Right cardiac atrium (tissue), 5 donors: ENCODE measurements at regions not wholly inside any gene's neighbourhood (a gene's known extent, or its start where the extent isn't known, plus 50 kb on each side); places are given as distances from the start of the nearest gene placed in this dataset.

Experiments used
- ATAC-seq, 2 donors: fragments of 200-7000 bp; cut with Tn5 transposase; one replicate each; pipeline versions ENCODE4 v1.8.0 to v1.9.1; 2020; ENCODE audit warnings: moderate library complexity in 2 of 2, mild to moderate bottlenecking in 1 of 2
- DNase-seq, 3 donors: peaks; one replicate each; pipeline ENCODE4 v3.0.0-alpha.2; 2020
- H3K27ac ChIP-seq: one replicate; pipeline ENCODE4 v1.5.1; 2013; ENCODE audit warnings: mild to moderate bottlenecking, low read length, control low read depth, moderate library complexity
- H3K27me3 ChIP-seq: one replicate; pipeline ENCODE4 v1.6.1; 2013; ENCODE audit not compliant: control insufficient read depth, insufficient read depth
- H3K4me1 ChIP-seq: one replicate; pipeline ENCODE4 v1.6.1; 2013; ENCODE audit warnings: low read length; ENCODE audit not compliant: control insufficient read depth, insufficient read depth
- H3K4me3 ChIP-seq: one replicate; pipeline ENCODE4 v1.5.1; 2013; ENCODE audit warnings: low read length, control low read depth
- H3K9me3 ChIP-seq: one replicate; pipeline ENCODE4 v1.6.1; 2013; ENCODE audit warnings: low read length; ENCODE audit not compliant: control insufficient read depth
- WGBS: extraction: QIAGEN DNeasy Blood & Tissue Kit; methylation state at CpG from one replicate; pipeline ENCODE4 v1.1.7; 2013; 5-methylcytosine and 5-hydroxymethylcytosine counted together
- intact Hi-C, 4 donors: fragments of 100-400 bp; cut with DNase I; formaldehyde crosslinking; loops; one replicate each; pipeline versions ENCODE4 v1.11.0 to v1.14.0; 2022 to 2023
- donor health status: healthy with polysubstance abuse.
- donor health status: DM: no; HTN: yes; CAD: no.
- donor health status: DM: no; HTN: no; CAD: no.
- donor health status: DM: no; HTN: yes; CAD: no; lungs with severe emphysema.
- donor health status: DM: yes; HTN: yes; CAD: no.

GRCh38 chr5:23367874-23368273 lies 139.5 kb upstream of the PRDM9 start:
- Histone ChIP-seq H3K4me3 (no peak overlapping the region), H3K4me1 (no peaks in the 10 kb centered on the region), H3K27ac (no peak overlapping the region), H3K9me3 (no peaks in the 10 kb centered on the region), H3K27me3 (no peaks in the 10 kb centered on the region)
- intact Hi-C loops, result no loop called here
- no peak for ATAC-seq
- no peak for DNase-seq
- 24% methylated on average over 1 of the region's 1 CpG for WGBS

GRCh38 chr5:23353286-23353685 lies 154.1 kb upstream of the PRDM9 start:
- 63% methylated on average over 3 of the region's 3 CpGs for WGBS
- Histone ChIP-seq H3K27ac (no peak overlapping the region), H3K4me1 (no peaks in the 10 kb centered on the region), H3K9me3 (no peaks in the 10 kb centered on the region), H3K27me3 (no peaks in the 10 kb centered on the region), H3K4me3 (no peak overlapping the region)
- ATAC-seq (no peak), DNase-seq (no peak)
- intact Hi-C loops, result loop anchor here in 1 of 4 donors (5.0 kb wide), 1 partner anchor 389 kb away; no protein-coding TSS in a partner anchor

- intact Hi-C loops, result loop anchor here in 1 of 4 donors (5.0 kb wide), 1 partner anchor 390 kb away; no protein-coding TSS in a partner anchor
- Histone ChIP-seq H3K27ac (no peak overlapping the region), H3K4me1 (no peaks in the 10 kb centered on the region), H3K27me3 (no peaks in the 10 kb centered on the region), H3K9me3 (no peaks in the 10 kb centered on the region), H3K4me3 (no peak overlapping the region)
- ATAC-seq, result no peak
- peak in 1 of 3 donors; percentile 34 for DNase-seq
- 49% methylated on average over 8 of the region's 8 CpGs for WGBS
These were observed 155.0 kb upstream of the PRDM9 start for GRCh38 chr5:23352446-23352845.

- WGBS, result 90% methylated on average over 2 of the region's 2 CpGs
- no peak for ATAC-seq
These were observed 164.3 kb upstream of the PRDM9 start for GRCh38 chr5:23343121-23343520.

GRCh38 chr5:23332650-23333251 lies 174.7 kb upstream of the PRDM9 start:
- H3K27ac ChIP-seq, result no peak overlapping the region
- H3K4me1 ChIP-seq, result no peaks in the 10 kb centered on the region
- no peaks in the 10 kb centered on the region for H3K27me3 ChIP-seq
- ATAC-seq (no peak), DNase-seq (no peak)
- H3K9me3 ChIP-seq, result peaks cover 2% of the 10 kb centered on the region
- no peak overlapping the region for H3K4me3 ChIP-seq
- 9% methylated on average over 1 of the region's 1 CpG for WGBS
- intact Hi-C loops, result no loop called here

More at GRCh38 chr5:23343121-23343520, 164.3 kb upstream of the PRDM9 start:
- DNase-seq, result no peak
- no peaks in the 10 kb centered on the region for H3K27me3 ChIP-seq
- H3K9me3 ChIP-seq, result no peaks in the 10 kb centered on the region
- H3K4me1 ChIP-seq, result no peaks in the 10 kb centered on the region
- no peak overlapping the region for H3K4me3 ChIP-seq
- intact Hi-C loops, result no loop called here
- no peak overlapping the region for H3K27ac ChIP-seq

- ATAC-seq (no peak), DNase-seq (no peak)
- intact Hi-C loops, result no loop called here
- 78% methylated on average over 3 of the region's 3 CpGs for WGBS
- Histone ChIP-seq H3K4me3 (no peak overlapping the region), H3K27ac (no peak overlapping the region), H3K4me1 (no peaks in the 10 kb centered on the region), H3K27me3 (no peaks in the 10 kb centered on the region), H3K9me3 (peaks cover 2% of the 10 kb centered on the region)
These were observed 176.7 kb upstream of the PRDM9 start for GRCh38 chr5:23330726-23331125.

GRCh38 chr5:23319901-23320300 lies 187.5 kb upstream of the PRDM9 start:
- H3K9me3 ChIP-seq, result no peaks in the 10 kb centered on the region
- intact Hi-C loops, result no loop called here
- no peak overlapping the region for H3K27ac ChIP-seq

GRCh38 chr5:23318960-23319359 lies 188.4 kb upstream of the PRDM9 start:
- Histone ChIP-seq H3K27me3 (no peaks in the 10 kb centered on the region), H3K9me3 (no peaks in the 10 kb centered on the region), H3K4me1 (no peaks in the 10 kb centered on the region), H3K27ac (no peak overlapping the region), H3K4me3 (no peak overlapping the region)
- intact Hi-C loops, result no loop called here
- ATAC-seq, result no peak
- WGBS, result 89% methylated on average over 2 of the region's 2 CpGs
- no peak for DNase-seq

More at GRCh38 chr5:23319901-23320300, 187.5 kb upstream of the PRDM9 start:
- Histone ChIP-seq H3K4me1 (no peaks in the 10 kb centered on the region), H3K4me3 (no peak overlapping the region), H3K27me3 (no peaks in the 10 kb centered on the region)
- DNase-seq (no peak), ATAC-seq (no peak)
- 57% methylated on average over 3 of the region's 3 CpGs for WGBS

- no peak for DNase-seq
- ATAC-seq, result no peak
- Histone ChIP-seq H3K27ac (no peak overlapping the region), H3K9me3 (no peaks in the 10 kb centered on the region), H3K27me3 (no peaks in the 10 kb centered on the region), H3K4me3 (no peak overlapping the region), H3K4me1 (no peaks in the 10 kb centered on the region)
- 91% methylated on average over 1 of the region's 1 CpG for WGBS
- intact Hi-C loops, result no loop called here
These were observed 189.2 kb upstream of the PRDM9 start for GRCh38 chr5:23318166-23318565.

- ATAC-seq, result no peak
- intact Hi-C loops, result no loop called here
These were observed 191.3 kb upstream of the PRDM9 start for GRCh38 chr5:23316060-23316591.

GRCh38 chr5:23314827-23315226 lies 192.6 kb upstream of the PRDM9 start:
- H3K4me3 ChIP-seq, result no peak overlapping the region
- H3K27me3 ChIP-seq, result no peaks in the 10 kb centered on the region
- DNase-seq (no peak), ATAC-seq (no peak)
- H3K9me3 ChIP-seq, result no peaks in the 10 kb centered on the region
- H3K4me1 ChIP-seq, result no peaks in the 10 kb centered on the region
- 78% methylated on average over 3 of the region's 3 CpGs for WGBS
- intact Hi-C loops, result no loop called here
- no peak overlapping the region for H3K27ac ChIP-seq

More at GRCh38 chr5:23316060-23316591, 191.3 kb upstream of the PRDM9 start:
- H3K27ac ChIP-seq, result no peak overlapping the region
- H3K27me3 ChIP-seq, result no peaks in the 10 kb centered on the region
- WGBS, result 23% methylated on average over 1 of the region's 1 CpG
- no peaks in the 10 kb centered on the region for H3K4me1 ChIP-seq
- DNase-seq, result no peak
- H3K9me3 ChIP-seq, result no peaks in the 10 kb centered on the region
- H3K4me3 ChIP-seq, result no peak overlapping the region
